Prostate gland (tissue), 2 donors: ENCODE measurements at regions not wholly inside any gene's neighbourhood (a gene's known extent, or its start where the extent isn't known, plus 50 kb on each side); places are given as distances from the start of the nearest gene placed in this dataset.

Experiments
- DNase-seq: peaks from one replicate; pipeline ENCODE4 v3.0.0-alpha.2; 2019; ENCODE audit warnings: low spot score
- H3K27ac ChIP-seq, 2 donors: fragments of 200-600 bp; sonication (generic); 2 replicates each; pipeline ENCODE4 v1.5.1; 2017 to 2019
- H3K27me3 ChIP-seq: fragments of 200-600 bp; sonication (generic); replicated peaks from 2 replicates; pipeline ENCODE4 v1.5.1; 2019; ENCODE audit not compliant: insufficient read depth
- H3K36me3 ChIP-seq, 2 donors: fragments of 200-600 bp; sonication (generic); 1 replicate in 1 of 2; 2 replicates in 1 of 2; pipeline versions ENCODE4 v1.5.1 to v1.8.1; 2017 to 2019
- H3K4me1 ChIP-seq: fragments of 200-600 bp; sonication (generic); replicated peaks from 2 replicates; pipeline ENCODE4 v1.5.1; 2019
- H3K4me3 ChIP-seq, 2 donors: fragments of 200-600 bp; sonication (generic); 2 replicates each; pipeline ENCODE4 v1.5.1; 2017 to 2019
- H3K9me3 ChIP-seq: fragments of 200-600 bp; sonication (generic); 2 replicates; pipeline ENCODE4 v1.5.1; 2017
- POLR2A ChIP-seq: fragments of 450-650 bp; IDR thresholded peaks from one replicate; pipeline ENCODE4 v1.6.1; 2016; ENCODE audit warnings: antibody characterized with exemption, mild to moderate bottlenecking
- POLR2AphosphoS5 ChIP-seq: sonication (generic); formaldehyde crosslinking; IDR thresholded peaks from one replicate; pipeline ENCODE4 v1.6.1; 2017; ENCODE audit warnings: antibody characterized with exemption
- whole genome bisulfite sequencing: methylation state at CpG from one replicate; pipeline ENCODE4 v1.1.5; 2018; 5-methylcytosine and 5-hydroxymethylcytosine counted together
- intact Hi-C: fragments of 100-400 bp; cut with DNase I; formaldehyde crosslinking; loops from one replicate; pipeline ENCODE4 v1.14.2; 2022
- TF ChIP-seq, protein P1 (sequence below), 4 experiments: fragments of 200-600 bp in 2 of 4; fragments of 450-650 bp in 2 of 4; sonication (generic) in 2 of 4; IDR thresholded peaks; 1 replicate in 3 of 4; 2 replicates in 1 of 4; pipeline ENCODE4 v1.5.1; 2016 to 2019; ENCODE audit warnings: antibody characterized with exemption in 4 of 4, mild to moderate bottlenecking in 2 of 4, moderate library complexity in 2 of 4

DNA sequence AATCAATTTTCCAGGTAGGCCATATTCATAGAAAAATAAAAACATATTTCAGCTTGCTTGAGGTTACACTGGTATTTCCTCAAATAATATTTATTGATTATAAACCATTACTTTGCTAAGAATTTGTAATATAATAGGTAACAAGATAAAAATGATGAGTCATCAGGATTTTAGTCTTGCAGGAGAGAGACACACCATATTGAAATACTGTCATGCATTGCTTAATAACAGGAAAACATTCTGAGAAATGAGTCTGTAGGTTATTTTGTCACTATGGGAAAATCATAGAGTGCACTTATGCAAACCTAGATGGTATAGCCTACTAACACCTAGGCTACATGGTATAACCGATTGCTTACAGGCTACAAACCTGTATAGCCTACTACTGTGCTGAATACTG is 990.5 kb downstream of the OTOL1 start:
- H3K4me1 ChIP-seq: no peaks in the 10 kb centered on the region
- no peaks in the 10 kb centered on the region for H3K27me3 ChIP-seq
- 100% methylated on average over 1 of the region's 1 CpG for WGBS
- TF ChIP-seq POLR2A: no peak
- TF ChIP-seq, protein P1, sequence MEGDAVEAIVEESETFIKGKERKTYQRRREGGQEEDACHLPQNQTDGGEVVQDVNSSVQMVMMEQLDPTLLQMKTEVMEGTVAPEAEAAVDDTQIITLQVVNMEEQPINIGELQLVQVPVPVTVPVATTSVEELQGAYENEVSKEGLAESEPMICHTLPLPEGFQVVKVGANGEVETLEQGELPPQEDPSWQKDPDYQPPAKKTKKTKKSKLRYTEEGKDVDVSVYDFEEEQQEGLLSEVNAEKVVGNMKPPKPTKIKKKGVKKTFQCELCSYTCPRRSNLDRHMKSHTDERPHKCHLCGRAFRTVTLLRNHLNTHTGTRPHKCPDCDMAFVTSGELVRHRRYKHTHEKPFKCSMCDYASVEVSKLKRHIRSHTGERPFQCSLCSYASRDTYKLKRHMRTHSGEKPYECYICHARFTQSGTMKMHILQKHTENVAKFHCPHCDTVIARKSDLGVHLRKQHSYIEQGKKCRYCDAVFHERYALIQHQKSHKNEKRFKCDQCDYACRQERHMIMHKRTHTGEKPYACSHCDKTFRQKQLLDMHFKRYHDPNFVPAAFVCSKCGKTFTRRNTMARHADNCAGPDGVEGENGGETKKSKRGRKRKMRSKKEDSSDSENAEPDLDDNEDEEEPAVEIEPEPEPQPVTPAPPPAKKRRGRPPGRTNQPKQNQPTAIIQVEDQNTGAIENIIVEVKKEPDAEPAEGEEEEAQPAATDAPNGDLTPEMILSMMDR (IDR thresholded peaks at IDR 0.05): no peak
- no peak for TF ChIP-seq POLR2AphosphoS5
- DNase-seq: no peak
- no peaks in the 10 kb centered on the region for H3K36me3 ChIP-seq
- H3K9me3 ChIP-seq: no peaks in the 10 kb centered on the region
- H3K4me3 ChIP-seq: no peak overlapping the region
- intact Hi-C loops: no loop called here
- H3K27ac ChIP-seq: no peak overlapping the region

DNA sequence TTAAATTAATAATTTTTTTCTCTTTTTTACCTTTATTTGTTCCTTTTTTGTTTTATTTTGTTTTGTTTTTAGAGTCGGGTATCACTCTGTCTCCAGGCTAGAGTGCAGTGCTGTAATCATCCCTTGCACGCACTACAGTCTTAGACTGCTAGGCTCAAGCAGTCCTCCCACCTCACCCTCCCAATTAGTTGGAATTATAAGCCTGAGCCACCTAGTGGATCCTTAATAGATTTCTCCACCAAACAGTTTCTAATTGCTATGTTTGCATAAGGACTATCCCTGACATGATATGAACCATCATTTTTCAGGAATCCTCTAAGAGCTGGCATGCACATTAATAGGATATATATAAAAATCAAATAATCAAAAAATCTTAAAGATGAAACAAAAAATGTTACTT is 993.2 kb downstream of the OTOL1 start:
- intact Hi-C loops: no loop called here
- Histone ChIP-seq H3K27ac (no peak overlapping the region), H3K9me3 (no peaks in the 10 kb centered on the region), H3K4me1 (no peaks in the 10 kb centered on the region), H3K36me3 (no peaks in the 10 kb centered on the region), H3K4me3 (no peak overlapping the region), H3K27me3 (no peaks in the 10 kb centered on the region)
- DNase-seq: no peak
- TF ChIP-seq POLR2A: no peak
- TF ChIP-seq, protein P1 (IDR thresholded peaks at IDR 0.05): no peak
- 67% methylated on average over 2 of the region's 2 CpGs for WGBS

DNA sequence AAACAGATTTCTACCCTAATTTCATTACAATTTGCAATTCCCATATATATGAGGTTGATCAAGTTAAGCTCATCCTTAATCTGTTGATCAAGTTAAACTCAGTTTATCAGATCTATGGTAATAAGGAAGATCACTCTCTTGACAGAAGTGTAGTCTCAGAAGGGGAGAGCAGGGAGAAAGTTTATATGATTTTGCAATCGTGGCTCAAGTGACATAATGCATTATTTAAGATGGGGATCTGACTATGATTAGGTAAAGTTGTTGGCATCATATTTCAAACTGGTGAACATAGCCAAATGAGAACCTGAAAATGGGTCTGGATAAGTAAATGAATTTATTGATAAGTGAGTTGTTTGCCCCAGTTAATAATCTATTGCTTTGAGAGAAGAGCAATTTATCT is 995.3 kb downstream of the OTOL1 start:
- Histone ChIP-seq H3K36me3 (no peaks in the 10 kb centered on the region), H3K27me3 (no peaks in the 10 kb centered on the region), H3K27ac (no peak overlapping the region), H3K4me1 (no peaks in the 10 kb centered on the region), H3K4me3 (no peak overlapping the region), H3K9me3 (no peaks in the 10 kb centered on the region)
- TF ChIP-seq POLR2AphosphoS5: no peak
- TF ChIP-seq, protein P1 (IDR thresholded peaks at IDR 0.05): no peak
- no peak for TF ChIP-seq POLR2A
- no peak for DNase-seq
- intact Hi-C loops: no loop called here
- 26% methylated on average over 1 of the region's 1 CpG for WGBS

DNA sequence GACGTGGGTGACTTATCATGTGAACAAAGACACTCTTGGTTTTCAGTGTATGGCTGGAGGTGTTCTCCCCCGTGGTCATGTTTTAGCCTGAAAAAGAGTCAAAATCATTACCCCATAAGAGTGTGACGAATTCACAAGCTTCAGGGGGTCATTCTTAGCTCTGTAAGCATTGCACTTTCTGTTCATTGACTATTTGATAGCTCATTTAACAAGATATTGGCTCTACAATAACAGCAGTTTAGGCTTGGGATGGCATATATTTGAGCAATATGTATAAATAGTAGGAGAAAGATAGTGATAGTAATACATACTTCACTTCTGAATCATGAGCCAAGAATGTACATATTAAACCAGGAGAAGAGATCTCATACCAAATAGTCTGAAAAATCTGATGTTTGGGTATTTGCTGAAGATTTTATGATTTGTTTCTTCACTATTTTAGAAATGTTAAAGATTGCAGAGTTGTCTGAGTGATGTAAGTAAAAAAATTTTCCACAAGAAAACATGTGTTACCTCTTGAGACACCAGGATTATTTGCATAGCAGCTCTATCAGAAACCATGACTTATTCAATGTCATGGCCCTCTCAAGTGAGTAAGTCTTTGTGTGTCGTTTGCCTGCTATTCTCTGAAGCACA is 996.0 kb downstream of the OTOL1 start:
- H3K27me3 ChIP-seq: no peaks in the 10 kb centered on the region
- H3K4me1 ChIP-seq: no peaks in the 10 kb centered on the region
- intact Hi-C loops: no loop called here
- no peaks in the 10 kb centered on the region for H3K9me3 ChIP-seq
- TF ChIP-seq POLR2AphosphoS5: no peak
- TF ChIP-seq, protein P1 (IDR thresholded peaks at IDR 0.05): no peak
- no peak for TF ChIP-seq POLR2A
- no peak overlapping the region for H3K4me3 ChIP-seq
- WGBS: 48% methylated on average over 4 of the region's 4 CpGs
- no peak overlapping the region for H3K27ac ChIP-seq
- no peak for DNase-seq
- H3K36me3 ChIP-seq: no peaks in the 10 kb centered on the region

DNA sequence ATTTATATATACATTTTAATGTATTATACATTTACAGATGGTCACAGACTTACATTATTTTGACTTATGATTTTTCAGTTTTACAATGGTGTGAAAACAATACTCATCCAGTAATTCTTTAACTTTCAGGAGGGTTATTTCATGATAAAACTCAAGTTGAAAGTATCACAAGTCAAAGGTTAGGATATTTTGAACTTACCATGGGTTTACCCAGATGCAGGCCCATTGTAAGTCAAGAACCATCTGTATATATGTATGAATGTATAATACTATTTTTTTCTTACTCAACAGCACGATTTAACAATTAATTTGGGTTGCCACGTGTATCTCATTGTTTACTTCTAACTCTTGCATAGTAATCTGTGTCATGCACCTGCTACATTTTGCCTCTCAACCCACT is 1002.0 kb downstream of the OTOL1 start:
- Histone ChIP-seq H3K27ac (no peak overlapping the region), H3K4me1 (no peaks in the 10 kb centered on the region), H3K4me3 (no peak overlapping the region), H3K27me3 (no peaks in the 10 kb centered on the region), H3K36me3 (no peaks in the 10 kb centered on the region), H3K9me3 (no peaks in the 10 kb centered on the region)
- 62% methylated on average over 2 of the region's 2 CpGs for WGBS
- DNase-seq: no peak
- intact Hi-C loops: no loop called here
- TF ChIP-seq POLR2AphosphoS5 (no peak), POLR2A (no peak)
- TF ChIP-seq, protein P1 (IDR thresholded peaks at IDR 0.05): no peak
